GM18868 (cell line): ENCODE measurements at regions not wholly inside any gene's neighbourhood (a gene's known extent, or its start where the extent isn't known, plus 50 kb on each side); places are given as distances from the start of the nearest gene placed in this dataset.
"Not testable (repeated sequence)": the region's sequence is repeated elsewhere in the genome, so short reads cannot be mapped to it uniquely, and the experiment has no call there.

ENCODE experiments used
- ATAC-seq: cut with Tn5 transposase; IDR thresholded peaks from one replicate; pipeline ENCODE4 v1.9.1; 2021; ENCODE audit warnings: mild to moderate bottlenecking, moderate library complexity; ENCODE audit not compliant: unreplicated experiment

DNA sequence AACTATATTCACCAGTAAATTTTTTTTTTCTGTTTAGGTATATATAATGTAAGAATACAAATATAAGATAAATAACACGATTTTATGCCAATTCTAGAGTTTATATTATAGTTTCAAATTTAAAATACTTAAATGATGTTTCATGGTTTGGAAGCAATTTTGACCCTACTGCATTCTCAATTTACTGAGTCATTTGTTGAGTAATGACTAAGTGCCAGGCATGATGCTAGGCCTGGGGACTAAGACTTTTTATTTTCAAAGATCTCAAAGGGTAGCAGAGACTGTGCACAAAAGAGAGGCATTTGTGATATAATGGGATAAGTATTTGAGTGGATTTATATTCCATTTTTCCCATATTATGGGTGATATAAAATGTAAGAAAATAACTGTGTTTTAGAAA is 78.9 kb upstream of the SMIM30 start:
- no peak for ATAC-seq

DNA sequence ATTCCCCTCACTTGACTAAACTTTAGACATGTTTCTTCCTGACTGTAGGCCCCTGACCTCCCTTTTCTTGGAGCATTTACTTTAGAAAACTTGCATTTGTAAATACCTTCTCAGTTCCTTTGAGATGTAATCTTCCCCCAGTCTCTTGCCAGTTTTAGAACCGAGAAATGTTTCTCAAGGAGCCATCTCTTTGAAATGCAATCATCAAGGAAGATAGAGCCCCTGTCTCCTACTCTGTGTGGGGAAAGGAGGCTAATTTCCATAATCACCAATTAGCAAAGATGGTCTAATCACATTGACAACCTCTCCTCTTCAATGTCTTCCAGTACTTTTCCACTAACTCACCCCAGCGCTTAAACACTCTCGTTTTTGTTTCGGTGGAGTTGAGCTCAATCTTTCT is 70.0 kb upstream of the SMIM30 start:
- no peak for ATAC-seq

DNA sequence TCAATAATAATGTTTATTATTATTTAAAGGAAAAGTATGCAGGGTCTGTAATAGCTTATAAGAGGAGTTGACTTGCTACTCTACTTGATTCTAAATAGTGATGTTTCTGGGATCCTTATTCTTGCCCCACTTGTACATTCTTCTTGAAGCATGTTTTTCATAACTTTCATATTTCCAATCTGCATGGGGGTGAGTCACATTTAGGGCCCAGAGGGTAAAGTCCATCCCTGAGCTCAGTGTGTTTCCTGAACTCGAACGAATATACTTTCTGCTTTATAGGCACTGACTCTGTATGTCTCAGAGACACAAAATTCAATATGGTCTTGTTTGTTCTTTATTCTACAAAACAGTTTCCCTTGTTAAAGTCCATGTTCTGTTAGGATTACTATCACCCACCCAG is 61.0 kb upstream of the SMIM30 start:
- ATAC-seq = no peak

DNA sequence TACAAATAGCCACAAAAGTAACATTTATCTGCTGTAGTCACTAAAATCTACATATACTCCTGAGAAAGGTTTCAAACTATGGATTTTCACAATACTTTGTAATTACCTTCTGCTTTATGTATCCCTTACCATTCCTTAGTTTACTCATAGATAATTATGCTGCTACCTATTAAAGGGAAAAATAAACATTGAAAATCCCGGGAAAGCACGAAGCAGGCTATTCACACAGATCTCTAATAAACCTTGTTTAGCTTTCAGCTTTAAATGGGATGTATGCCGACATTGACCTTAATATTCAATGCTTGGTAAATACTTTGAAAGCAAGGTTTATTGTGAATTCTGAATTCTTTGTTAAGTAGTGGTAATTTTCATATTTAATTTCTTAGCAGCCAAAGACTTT is 58.5 kb upstream of the SMIM30 start:
- no peak for ATAC-seq

DNA sequence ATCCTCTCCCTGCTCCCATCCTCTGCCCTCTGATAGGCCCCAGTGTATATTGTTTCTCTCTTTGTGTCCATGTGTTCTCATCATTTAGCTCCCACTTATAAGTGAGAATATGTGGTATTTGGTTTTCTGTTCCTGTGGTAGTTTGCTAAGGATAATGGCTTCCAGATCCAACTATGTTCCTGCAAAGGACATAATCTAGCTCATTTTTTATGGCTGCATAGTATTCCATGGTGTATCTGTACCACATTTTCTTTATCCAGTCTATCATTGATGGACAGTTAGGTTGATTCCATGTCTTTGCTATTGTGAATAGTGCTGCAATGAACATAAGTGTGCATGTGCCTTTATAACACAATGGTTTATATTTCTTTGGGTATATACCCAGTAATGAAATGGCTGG is 57.8 kb upstream of the SMIM30 start:
- not testable (repeated sequence) for ATAC-seq

DNA sequence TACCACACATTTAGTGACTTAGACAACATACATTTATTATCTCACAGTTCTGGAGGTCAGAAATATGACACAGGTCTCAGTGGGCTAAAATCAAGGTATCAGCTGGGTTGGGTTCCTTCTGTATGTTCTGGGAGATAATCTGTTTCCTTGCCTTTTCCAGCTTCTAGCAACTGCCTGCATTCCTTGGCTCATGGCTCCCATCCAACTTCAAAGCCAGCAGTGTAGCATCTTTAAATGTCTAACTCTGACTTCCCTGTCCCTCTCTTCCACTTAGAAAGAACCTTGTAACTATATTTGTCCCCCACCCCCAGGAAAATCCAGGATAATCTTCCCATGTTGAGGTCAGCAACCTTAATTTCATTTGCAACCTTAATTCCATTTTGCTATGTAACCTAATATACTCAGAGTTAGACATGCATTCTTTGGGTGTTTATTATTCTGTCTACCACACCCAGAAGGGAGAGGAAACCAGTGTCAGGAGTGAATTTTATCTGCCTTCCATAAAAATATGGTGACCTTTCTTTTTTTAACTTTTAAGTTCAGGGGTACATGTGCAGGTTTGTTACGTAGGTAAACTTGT is 57.3 kb upstream of the SMIM30 start:
- no peak for ATAC-seq

DNA sequence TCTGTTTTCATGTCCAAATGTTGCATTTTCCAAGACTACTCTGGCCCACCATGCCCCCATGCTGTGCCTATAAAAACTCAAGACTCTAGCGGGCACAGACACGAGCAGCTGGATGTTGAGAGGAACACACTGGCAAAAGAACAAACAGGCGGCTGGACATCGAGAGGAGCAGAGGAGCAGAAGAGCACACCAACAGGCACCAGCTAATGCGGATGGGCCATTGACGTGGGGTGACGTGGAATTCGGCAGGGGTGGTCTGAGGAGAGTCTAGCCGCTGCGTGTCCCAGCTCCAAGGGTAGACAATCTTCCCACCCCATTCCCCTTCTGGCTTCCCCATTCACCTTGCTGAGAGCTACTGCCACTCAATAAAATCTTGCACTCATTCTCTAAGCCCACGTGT is 54.4 kb upstream of the SMIM30 start:
- no peak for ATAC-seq

DNA sequence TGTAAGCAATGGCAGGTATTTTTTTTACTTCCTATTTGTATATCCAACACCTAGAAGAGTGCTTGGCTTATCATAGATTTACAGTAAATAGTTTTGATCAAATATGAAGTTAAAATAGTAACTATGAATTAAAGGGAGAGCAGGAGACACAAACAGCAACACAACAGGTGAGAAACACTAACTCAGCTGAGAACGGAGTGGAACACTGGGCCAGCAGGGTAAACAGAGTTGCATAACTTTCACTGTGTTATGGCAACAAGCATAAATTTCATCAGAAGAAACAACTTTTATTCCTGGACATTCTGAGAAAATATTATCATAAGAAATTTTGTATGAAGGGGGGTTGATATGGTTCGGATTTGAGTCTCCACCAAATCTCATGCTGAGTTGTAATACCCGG is 52.2 kb upstream of the SMIM30 start:
- ATAC-seq = no peak
